ENCODE measurements at regions not wholly inside any gene's neighbourhood (a gene's known extent, or its start where the extent isn't known, plus 50 kb on each side); places are given as distances from the start of the nearest gene placed in this dataset. TPM values are rescaled to one million over a fixed set of nuclear protein-coding genes. Genes with fewer than 3 reads are reported as not detected.

- H3K9me3 ChIP-seq (ENCODE audit: control insufficient read depth in 3 of 3, low read length in 3 of 3): peaks cover 0 to 4% (median 3%) of the 10 kb centered on the region in 3 donors
- H3K4me1 ChIP-seq (ENCODE audit: control insufficient read depth in 3 of 3, insufficient read depth in 3 of 3, low read length in 3 of 3): no peaks in the 10 kb centered on the region
- H3K4me3 ChIP-seq (ENCODE audit: low read length in 3 of 3): no peak overlapping the region
- H3K27ac ChIP-seq (ENCODE audit: low read depth, low read length): no peak overlapping the region
- H3K36me3 ChIP-seq (ENCODE audit: control insufficient read depth in 3 of 3, insufficient read depth in 3 of 3, low read length in 3 of 3): no peaks in the 10 kb centered on the region
- H3K27me3 ChIP-seq (ENCODE audit: control insufficient read depth in 3 of 3, insufficient read depth in 3 of 3, low read length in 3 of 3): no peaks in the 10 kb centered on the region
- H3K9ac ChIP-seq (ENCODE audit: low read depth in 1 of 3, low read length in 3 of 3): no peak overlapping the region
Observed at GRCh38 chr12:23472329-23472971, 477.0 kb downstream of the SOX5 start.

GRCh38 chr12:23473071-23473470, 476.4 kb downstream of the SOX5 start:
- Histone ChIP-seq H3K4me1 (ENCODE audit: control insufficient read depth in 3 of 3, insufficient read depth in 3 of 3, low read length in 3 of 3) (no peaks in the 10 kb centered on the region), H3K36me3 (ENCODE audit: control insufficient read depth in 3 of 3, insufficient read depth in 3 of 3, low read length in 3 of 3) (no peaks in the 10 kb centered on the region), H3K4me3 (ENCODE audit: low read length in 3 of 3) (no peak overlapping the region), H3K9ac (ENCODE audit: low read depth in 1 of 3, low read length in 3 of 3) (no peak overlapping the region), H3K27me3 (ENCODE audit: control insufficient read depth in 3 of 3, insufficient read depth in 3 of 3, low read length in 3 of 3) (no peaks in the 10 kb centered on the region), H3K27ac (ENCODE audit: low read depth, low read length) (no peak overlapping the region), H3K9me3 (ENCODE audit: control insufficient read depth in 3 of 3, low read length in 3 of 3) (peaks cover 1 to 4% (median 3%) of the 10 kb centered on the region in 3 donors)

GRCh38 chr12:23474438-23474976, 475.0 kb downstream of the SOX5 start:
- Histone ChIP-seq H3K4me1 (ENCODE audit: control insufficient read depth in 3 of 3, insufficient read depth in 3 of 3, low read length in 3 of 3) (no peaks in the 10 kb centered on the region), H3K27ac (ENCODE audit: low read depth, low read length) (no peak overlapping the region), H3K9me3 (ENCODE audit: control insufficient read depth in 3 of 3, low read length in 3 of 3) (peaks cover 1 to 7% (median 3%) of the 10 kb centered on the region in 3 donors), H3K27me3 (ENCODE audit: control insufficient read depth in 3 of 3, insufficient read depth in 3 of 3, low read length in 3 of 3) (no peaks in the 10 kb centered on the region), H3K4me3 (ENCODE audit: low read length in 3 of 3) (no peak overlapping the region), H3K36me3 (ENCODE audit: control insufficient read depth in 3 of 3, insufficient read depth in 3 of 3, low read length in 3 of 3) (no peaks in the 10 kb centered on the region), H3K9ac (ENCODE audit: low read depth in 1 of 3, low read length in 3 of 3) (no peak overlapping the region)

Small RNA genes in the stretch of these regions (small RNA-seq; reads per million reads assigned to genes)
- not detected for gene AC087258.2
